ENCODE measurements at regions not wholly inside any gene's neighbourhood (a gene's known extent, or its start where the extent isn't known, plus 50 kb on each side); places are given as distances from the start of the nearest gene placed in this dataset.

- Histone ChIP-seq H3K4me1 (no peaks in the 10 kb centered on the region), H3K27ac (no peak overlapping the region), H3K9me3 (no peaks in the 10 kb centered on the region), H3K4me3 (replicated peaks in 1 of 3) (no peak overlapping the region), H3K36me3 (no peaks in the 10 kb centered on the region), H3K27me3 (no peaks in the 10 kb centered on the region)
- intact Hi-C loops (cut with DNase I): no loop called here
- 93% methylated on average over 5 of the region's 5 CpGs for WGBS, 2 donors
- TF ChIP-seq, protein P1, sequence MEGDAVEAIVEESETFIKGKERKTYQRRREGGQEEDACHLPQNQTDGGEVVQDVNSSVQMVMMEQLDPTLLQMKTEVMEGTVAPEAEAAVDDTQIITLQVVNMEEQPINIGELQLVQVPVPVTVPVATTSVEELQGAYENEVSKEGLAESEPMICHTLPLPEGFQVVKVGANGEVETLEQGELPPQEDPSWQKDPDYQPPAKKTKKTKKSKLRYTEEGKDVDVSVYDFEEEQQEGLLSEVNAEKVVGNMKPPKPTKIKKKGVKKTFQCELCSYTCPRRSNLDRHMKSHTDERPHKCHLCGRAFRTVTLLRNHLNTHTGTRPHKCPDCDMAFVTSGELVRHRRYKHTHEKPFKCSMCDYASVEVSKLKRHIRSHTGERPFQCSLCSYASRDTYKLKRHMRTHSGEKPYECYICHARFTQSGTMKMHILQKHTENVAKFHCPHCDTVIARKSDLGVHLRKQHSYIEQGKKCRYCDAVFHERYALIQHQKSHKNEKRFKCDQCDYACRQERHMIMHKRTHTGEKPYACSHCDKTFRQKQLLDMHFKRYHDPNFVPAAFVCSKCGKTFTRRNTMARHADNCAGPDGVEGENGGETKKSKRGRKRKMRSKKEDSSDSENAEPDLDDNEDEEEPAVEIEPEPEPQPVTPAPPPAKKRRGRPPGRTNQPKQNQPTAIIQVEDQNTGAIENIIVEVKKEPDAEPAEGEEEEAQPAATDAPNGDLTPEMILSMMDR (IDR thresholded peaks at IDR 0.05): no peak
- no peak for TF ChIP-seq POLR2A (IDR thresholded peaks at IDR 0.05)
- no peak for DNase-seq
Observed at GRCh38 chr6:4575714-4576113, 200.5 kb upstream of the CDYL start.

DNA sequence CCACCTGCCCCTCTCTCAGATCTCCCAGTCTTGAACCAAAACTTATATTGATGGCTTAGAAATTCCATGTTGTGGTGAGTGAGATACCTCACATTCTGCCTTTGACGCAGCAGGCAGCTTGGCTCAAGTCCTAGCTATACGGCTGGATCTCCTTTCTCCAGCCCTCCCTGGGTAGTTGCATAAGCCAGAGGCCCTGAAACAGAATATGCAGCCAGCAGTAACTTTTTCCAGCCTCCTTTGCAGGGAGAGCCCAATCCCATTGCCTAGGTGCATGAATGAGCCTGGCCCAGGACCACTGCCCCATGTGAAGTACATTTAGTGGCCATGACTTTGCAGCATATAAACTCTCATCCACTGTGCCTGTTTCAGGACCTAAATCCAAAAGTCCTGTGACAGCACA, 202.2 kb upstream of the CDYL start:
- intact Hi-C loops (cut with DNase I): no loop called here
- no peaks in the 10 kb centered on the region for H3K27me3 ChIP-seq
- no peak for DNase-seq
- H3K27ac ChIP-seq: no peak overlapping the region
- no peak overlapping the region for H3K4me3 ChIP-seq (replicated peaks in 1 of 3)
- H3K36me3 ChIP-seq: no peaks in the 10 kb centered on the region
- no peaks in the 10 kb centered on the region for H3K9me3 ChIP-seq
- H3K4me1 ChIP-seq: no peaks in the 10 kb centered on the region
- TF ChIP-seq, protein P1 (IDR thresholded peaks at IDR 0.05): no peak
- no peak for TF ChIP-seq POLR2A (IDR thresholded peaks at IDR 0.05)
- 80 to 86% methylated on average over 2 of the region's 2 CpGs for WGBS, 2 donors

DNA sequence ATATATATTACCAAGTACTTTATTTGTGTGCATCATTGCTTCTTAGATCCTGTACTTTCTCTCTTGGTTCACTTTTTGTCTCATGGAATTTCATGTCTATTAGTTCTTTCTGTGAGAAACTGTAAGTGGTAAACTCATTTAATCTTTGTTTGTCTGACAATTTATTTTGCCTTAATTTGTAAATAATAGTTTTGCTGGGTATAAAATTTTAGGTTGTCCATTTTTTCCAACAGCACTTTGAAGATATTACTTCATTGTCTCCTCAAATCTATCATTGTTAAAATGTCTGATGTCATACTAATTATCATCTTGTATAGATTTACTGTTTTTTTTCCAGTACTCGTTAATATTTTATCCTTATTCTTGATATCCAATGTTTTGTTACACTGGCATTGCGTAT, 205.2 kb upstream of the CDYL start:
- no peaks in the 10 kb centered on the region for H3K9me3 ChIP-seq
- H3K4me3 ChIP-seq (replicated peaks in 1 of 3): no peak overlapping the region
- H3K36me3 ChIP-seq: no peaks in the 10 kb centered on the region
- intact Hi-C loops (cut with DNase I): no loop called here
- no peaks in the 10 kb centered on the region for H3K4me1 ChIP-seq
- TF ChIP-seq, protein P1 (IDR thresholded peaks at IDR 0.05): no peak
- no peak for TF ChIP-seq POLR2A (IDR thresholded peaks at IDR 0.05)
- no peaks in the 10 kb centered on the region for H3K27me3 ChIP-seq
- WGBS, 2 donors: 96 to 97% methylated on average over 2 of the region's 2 CpGs
- no peak overlapping the region for H3K27ac ChIP-seq
- no peak for DNase-seq

DNA sequence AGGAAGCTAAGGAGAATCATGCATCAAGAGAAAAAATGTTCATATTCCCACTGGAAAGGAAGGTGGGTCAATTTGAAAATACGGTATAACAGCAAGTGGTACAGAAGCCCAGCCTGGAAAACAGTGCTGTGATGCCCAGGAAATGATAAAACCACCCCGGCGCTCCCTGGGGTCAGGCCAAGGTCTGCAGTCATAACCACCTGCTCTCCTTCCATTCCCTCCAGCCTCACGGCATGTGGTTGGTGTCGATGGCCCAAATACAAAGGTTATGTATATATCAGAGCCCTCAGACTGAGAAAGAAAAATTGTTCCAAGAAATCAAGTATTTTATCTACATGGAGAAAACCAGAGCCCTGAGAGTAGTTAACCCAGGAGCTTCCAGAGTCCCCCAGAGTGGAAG, 208.1 kb upstream of the CDYL start:
- intact Hi-C loops (cut with DNase I): no loop called here
- Histone ChIP-seq H3K27me3 (no peaks in the 10 kb centered on the region), H3K27ac (no peak overlapping the region), H3K36me3 (no peaks in the 10 kb centered on the region), H3K4me3 (replicated peaks in 1 of 3) (no peak overlapping the region), H3K4me1 (peaks cover 4 to 6% of the 10 kb centered on the region in 2 donors), H3K9me3 (no peaks in the 10 kb centered on the region)
- no peak for TF ChIP-seq POLR2A (IDR thresholded peaks at IDR 0.05)
- TF ChIP-seq, protein P1 (IDR thresholded peaks at IDR 0.05): no peak
- DNase-seq: no peak
- WGBS, 2 donors: 87 to 89% methylated on average over 5 of the region's 5 CpGs

DNA sequence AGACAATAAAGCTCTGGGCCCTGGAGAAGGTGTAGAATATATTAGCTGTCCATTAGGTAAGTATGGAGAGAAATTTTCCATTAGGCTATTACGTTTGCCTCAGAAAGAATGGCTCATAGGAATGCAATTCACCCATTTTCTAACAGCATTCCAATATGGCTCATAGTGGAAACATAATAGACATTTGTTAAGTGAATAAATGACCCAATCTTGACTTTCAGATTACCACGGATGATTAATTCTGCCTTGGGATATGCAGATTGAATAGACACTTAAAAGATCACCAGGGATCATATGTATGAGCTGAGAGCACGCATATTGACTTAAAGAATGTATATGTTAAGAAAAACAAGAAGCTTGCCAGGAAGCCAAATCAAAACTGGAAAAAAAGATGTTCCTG, 209.1 kb upstream of the CDYL start:
- WGBS, 2 donors: 76 to 77% methylated on average over 3 of the region's 3 CpGs

More for the DNA sequence above, 209.1 kb upstream of the CDYL start:
- no peak overlapping the region for H3K27ac ChIP-seq
- intact Hi-C loops (cut with DNase I): no loop called here
- DNase-seq: no peak
- no peaks in the 10 kb centered on the region for H3K36me3 ChIP-seq
- H3K4me3 ChIP-seq (replicated peaks in 1 of 3): no peak overlapping the region
- TF ChIP-seq, protein P1 (IDR thresholded peaks at IDR 0.05): no peak
- no peak for TF ChIP-seq POLR2A (IDR thresholded peaks at IDR 0.05)
- H3K27me3 ChIP-seq: no peaks in the 10 kb centered on the region
- H3K9me3 ChIP-seq: no peaks in the 10 kb centered on the region
- peaks cover 4 to 6% of the 10 kb centered on the region in 2 donors for H3K4me1 ChIP-seq
